NT2/D1 (cell line): ENCODE measurements at regions not wholly inside any gene's neighbourhood (a gene's known extent, or its start where the extent isn't known, plus 50 kb on each side); places are given as distances from the start of the nearest gene placed in this dataset.

Source experiments
- DNase-seq: peaks from one replicate; pipeline ENCODE4 v3.0.0-alpha.2; 2011; ENCODE audit warnings: low read depth, low spot score
- H3K27me3 ChIP-seq: 2 replicates; pipeline ENCODE4 v1.6.0; 2011; ENCODE audit warnings: mild to moderate bottlenecking; ENCODE audit not compliant: insufficient read length, insufficient read depth
- H3K36me3 ChIP-seq: 2 replicates; pipeline ENCODE4 v1.6.1; 2011; ENCODE audit warnings: mild to moderate bottlenecking, low read length, mixed read lengths; ENCODE audit not compliant: insufficient read depth, insufficient read length
- H3K4me1 ChIP-seq: 2 replicates; pipeline ENCODE4 v1.5.1; 2011; ENCODE audit not compliant: insufficient read depth, insufficient read length
- H3K4me3 ChIP-seq: 2 replicates; pipeline ENCODE4 v1.5.1; 2011; ENCODE audit warnings: low read depth; ENCODE audit not compliant: insufficient read length
- H3K9ac ChIP-seq: 2 replicates; pipeline ENCODE4 v1.6.0; 2011; ENCODE audit warnings: low read depth; ENCODE audit not compliant: insufficient read length
- H3K9me3 ChIP-seq: 2 replicates; pipeline ENCODE4 v1.5.1; 2011; ENCODE audit warnings: mild to moderate bottlenecking, low read length; ENCODE audit not compliant: insufficient read depth
- SUZ12 ChIP-seq: IDR thresholded peaks from 2 replicates; pipeline ENCODE4 v1.6.1; 2011; ENCODE audit not compliant: insufficient read length, insufficient read depth; ENCODE audit errors: extremely low read depth
- YY1 ChIP-seq: IDR thresholded peaks from 2 replicates; pipeline ENCODE4 v1.6.1; 2011; ENCODE audit not compliant: insufficient read length, insufficient read depth
- ZNF274 ChIP-seq: IDR thresholded peaks from 2 replicates; pipeline ENCODE4 v1.6.1; 2011; ENCODE audit warnings: mild to moderate bottlenecking, low read depth, low read length

GRCh38 chrX:109843963-109844751 is 111.1 kb upstream of the ACSL4 start:
- no peaks in the 10 kb centered on the region for H3K27me3 ChIP-seq

GRCh38 chrX:109844986-109845385 is 111.9 kb upstream of the ACSL4 start:
- TF ChIP-seq SUZ12 = no peak
- no peak for TF ChIP-seq YY1
- TF ChIP-seq ZNF274 = no peak
- H3K27me3 ChIP-seq = no peaks in the 10 kb centered on the region
- H3K9me3 ChIP-seq = no peaks in the 10 kb centered on the region
- no peak overlapping the region for H3K4me3 ChIP-seq
- no peak for DNase-seq
- H3K36me3 ChIP-seq = no peaks in the 10 kb centered on the region
- no peak overlapping the region for H3K9ac ChIP-seq
- H3K4me1 ChIP-seq = peaks cover 4% of the 10 kb centered on the region

More at GRCh38 chrX:109843963-109844751, 111.1 kb upstream of the ACSL4 start:
- H3K4me1 ChIP-seq = peaks cover 5% of the 10 kb centered on the region
- no peak overlapping the region for H3K9ac ChIP-seq
- TF ChIP-seq YY1 (no peak), SUZ12 (no peak), ZNF274 (no peak)
- DNase-seq = no peak
- no peaks in the 10 kb centered on the region for H3K9me3 ChIP-seq
- no peak overlapping the region for H3K4me3 ChIP-seq
- H3K36me3 ChIP-seq = no peaks in the 10 kb centered on the region

DNA sequence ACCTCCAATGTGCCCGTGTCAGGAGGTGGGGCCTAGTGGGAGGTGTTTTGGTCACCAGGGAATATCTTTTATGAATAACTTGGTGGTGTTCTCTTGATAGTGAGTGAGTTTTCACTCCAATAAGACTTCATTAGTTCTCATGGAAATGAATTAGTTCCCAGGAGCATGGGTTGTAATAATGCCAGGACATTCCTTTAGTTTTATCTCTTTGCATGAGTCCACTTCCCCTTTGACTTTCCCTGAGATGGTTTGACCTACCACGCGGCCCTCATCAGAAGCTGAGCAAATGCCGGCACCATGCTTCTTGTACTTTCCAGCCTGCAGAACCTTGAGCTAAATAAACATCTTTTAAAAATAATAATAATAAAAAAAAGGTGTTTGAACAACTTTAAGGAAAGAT is 112.9 kb upstream of the ACSL4 start:
- Histone ChIP-seq H3K36me3 (no peaks in the 10 kb centered on the region), H3K4me3 (no peak overlapping the region), H3K4me1 (peaks cover 4% of the 10 kb centered on the region), H3K9ac (no peak overlapping the region), H3K27me3 (no peaks in the 10 kb centered on the region), H3K9me3 (no peaks in the 10 kb centered on the region)
- no peak for DNase-seq
- no peak for TF ChIP-seq YY1

DNA sequence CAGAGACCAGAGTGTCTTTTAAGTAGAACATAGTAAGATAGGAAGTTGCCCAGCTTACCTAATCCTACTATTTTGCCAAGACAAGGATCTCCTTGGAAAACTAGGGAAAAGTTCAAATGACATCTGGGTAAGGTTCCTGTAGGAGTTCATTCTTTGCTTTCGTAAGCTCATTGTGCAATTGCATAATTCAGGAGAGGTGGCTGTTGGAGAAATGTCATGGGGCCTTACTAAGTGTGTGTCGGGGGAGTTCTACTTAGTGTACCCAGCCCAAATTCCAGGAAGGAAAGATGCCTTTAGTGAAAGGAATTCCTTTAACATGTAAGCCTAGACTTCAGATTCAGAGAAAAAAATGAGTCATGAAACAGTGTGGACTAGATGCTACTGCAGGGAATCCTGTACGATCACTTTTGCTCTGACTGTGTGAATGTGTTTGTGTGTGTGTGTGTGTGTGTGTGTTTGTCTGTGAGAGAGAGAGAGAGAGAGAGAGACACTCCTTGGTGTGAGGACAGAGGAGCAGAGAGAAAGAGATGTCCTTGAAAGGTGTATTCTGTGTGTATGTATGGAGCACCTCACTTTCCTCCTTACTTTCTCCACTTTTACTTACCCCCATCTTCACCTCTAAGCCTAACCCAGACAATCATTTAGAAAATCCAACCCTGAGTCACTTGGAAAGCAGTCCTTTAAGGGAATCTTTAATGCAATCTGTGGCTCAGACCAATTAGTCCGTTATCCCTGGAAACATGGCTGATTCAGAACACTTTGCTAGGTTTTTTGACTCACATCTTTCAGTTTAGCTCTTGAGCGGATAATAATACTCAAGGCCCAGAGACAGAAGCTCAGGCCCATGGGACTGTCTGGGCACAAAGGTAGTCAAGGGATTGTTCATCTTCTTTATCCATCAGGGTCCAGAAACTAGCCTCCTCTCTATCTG is 114.5 kb upstream of the ACSL4 start:
- Histone ChIP-seq H3K27me3 (no peaks in the 10 kb centered on the region), H3K4me3 (no peak overlapping the region), H3K36me3 (no peaks in the 10 kb centered on the region), H3K4me1 (peaks cover 4% of the 10 kb centered on the region), H3K9me3 (no peaks in the 10 kb centered on the region), H3K9ac (no peak overlapping the region)
- TF ChIP-seq ZNF274 (no peak), YY1 (no peak), SUZ12 (no peak)
- DNase-seq = no peak

- no peaks in the 10 kb centered on the region for H3K27me3 ChIP-seq
- no peaks in the 10 kb centered on the region for H3K36me3 ChIP-seq
- no peak overlapping the region for H3K9ac ChIP-seq
- peaks cover 4% of the 10 kb centered on the region for H3K4me1 ChIP-seq
- DNase-seq = no peak
- TF ChIP-seq SUZ12 (no peak), YY1 (no peak), ZNF274 (no peak)
- H3K9me3 ChIP-seq = no peaks in the 10 kb centered on the region
- H3K4me3 ChIP-seq = no peak overlapping the region
These were observed 115.5 kb upstream of the ACSL4 start for GRCh38 chrX:109848461-109849050.

- TF ChIP-seq SUZ12 (no peak), ZNF274 (no peak), YY1 (no peak)
- no peaks in the 10 kb centered on the region for H3K27me3 ChIP-seq
- no peaks in the 10 kb centered on the region for H3K36me3 ChIP-seq
- no peak overlapping the region for H3K4me3 ChIP-seq
- H3K4me1 ChIP-seq = no peaks in the 10 kb centered on the region
- H3K9me3 ChIP-seq = no peaks in the 10 kb centered on the region
- DNase-seq = no peak
- H3K9ac ChIP-seq = no peak overlapping the region
These were observed 121.0 kb upstream of the ACSL4 start for GRCh38 chrX:109854096-109854495.

DNA sequence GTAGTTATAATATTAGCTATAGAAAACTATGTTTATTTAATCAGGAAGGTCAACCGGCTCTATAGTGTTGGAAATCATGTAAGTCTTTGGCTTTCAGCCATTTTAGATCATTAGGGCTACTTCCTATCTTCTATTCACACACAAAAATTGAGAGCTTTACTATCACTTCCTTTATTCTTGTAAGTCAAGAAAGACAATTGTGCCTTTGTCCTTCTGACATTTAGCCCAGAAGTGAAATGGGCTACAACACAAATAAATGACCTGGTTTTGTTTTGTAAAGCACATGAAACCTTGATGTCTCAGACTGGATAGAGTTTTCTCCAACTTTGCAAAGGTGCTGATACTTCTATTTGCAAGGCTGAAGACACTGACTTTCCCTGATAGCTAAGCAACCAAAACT is 122.4 kb upstream of the ACSL4 start:
- Histone ChIP-seq H3K4me3 (no peak overlapping the region), H3K27me3 (no peaks in the 10 kb centered on the region), H3K9me3 (no peaks in the 10 kb centered on the region), H3K4me1 (no peaks in the 10 kb centered on the region), H3K9ac (no peak overlapping the region), H3K36me3 (no peaks in the 10 kb centered on the region)
- TF ChIP-seq YY1 (no peak), SUZ12 (no peak), ZNF274 (no peak)
- DNase-seq = no peak
